DMS153 (cell line): ENCODE measurements at regions not wholly inside any gene's neighbourhood (a gene's known extent, or its start where the extent isn't known, plus 50 kb on each side); places are given as distances from the start of the nearest gene placed in this dataset.

ENCODE experiments used
- DNase-seq: peaks from one replicate; lab custom pipeline; 2025; lab: John Stamatoyannopoulos, UW

- DNase-seq = no peak
Measured at GRCh38 chr11:37621662-37622061, 1023.6 kb upstream of the RAG2 start.

GRCh38 chr11:37616291-37616690 lies 1018.3 kb upstream of the RAG2 start:
- no peak for DNase-seq

GRCh38 chr11:37613031-37613430 lies 1015.0 kb upstream of the RAG2 start:
- DNase-seq = no peak

- DNase-seq = no peak
Measured at GRCh38 chr11:37612146-37612545, 1014.1 kb upstream of the RAG2 start.

- DNase-seq = no peak
Measured at GRCh38 chr11:37605229-37605628, 1007.2 kb upstream of the RAG2 start.

GRCh38 chr11:37598381-37598780 lies 1000.3 kb upstream of the RAG2 start:
- no peak for DNase-seq

- DNase-seq = no peak
Measured at GRCh38 chr11:37597776-37598175, 999.7 kb upstream of the RAG2 start.

- no peak for DNase-seq
Measured at GRCh38 chr11:37595845-37596244, 997.8 kb upstream of the RAG2 start.

GRCh38 chr11:37574361-37574760 lies 976.3 kb upstream of the RAG2 start:
- DNase-seq = no peak

GRCh38 chr11:37572491-37573171 lies 974.6 kb upstream of the RAG2 start:
- no peak for DNase-seq

- no peak for DNase-seq
Measured at GRCh38 chr11:37571246-37571645, 973.2 kb upstream of the RAG2 start.

GRCh38 chr11:37560991-37561390 lies 963.0 kb upstream of the RAG2 start:
- DNase-seq = no peak

- no peak for DNase-seq
Measured at GRCh38 chr11:37560346-37560745, 962.3 kb upstream of the RAG2 start.

- no peak for DNase-seq
Measured at GRCh38 chr11:37558619-37559210, 960.7 kb upstream of the RAG2 start.

- no peak for DNase-seq
Measured at GRCh38 chr11:37557990-37558389, 960.0 kb upstream of the RAG2 start.

GRCh38 chr11:37552284-37552683 lies 954.2 kb upstream of the RAG2 start:
- DNase-seq = no peak

GRCh38 chr11:37544491-37544890 lies 946.5 kb upstream of the RAG2 start:
- DNase-seq = no peak

- DNase-seq = no peak
Measured at GRCh38 chr11:37533830-37534229, 935.8 kb upstream of the RAG2 start.

- DNase-seq = no peak
Measured at GRCh38 chr11:37533087-37533486, 935.1 kb upstream of the RAG2 start.

GRCh38 chr11:37532271-37532670 lies 934.2 kb upstream of the RAG2 start:
- DNase-seq = no peak

GRCh38 chr11:37527545-37527944 lies 929.5 kb upstream of the RAG2 start:
- DNase-seq = no peak

- no peak for DNase-seq
Measured at GRCh38 chr11:37525336-37525735, 927.3 kb upstream of the RAG2 start.

GRCh38 chr11:37519781-37520180 lies 921.7 kb upstream of the RAG2 start:
- DNase-seq = no peak

- DNase-seq = no peak
Measured at GRCh38 chr11:37512156-37512780, 914.2 kb upstream of the RAG2 start.
